ENCODE measurements at regions not wholly inside any gene's neighbourhood (a gene's known extent, or its start where the extent isn't known, plus 50 kb on each side); places are given as distances from the start of the nearest gene placed in this dataset.

- no peak for DNase-seq (ENCODE audit: low read depth)
These were observed 57.1 kb upstream of the KLHL29 start for GRCh38 chr2:23327887-23328286.

- DNase-seq (ENCODE audit: low read depth) = no peak
These were observed 54.8 kb upstream of the KLHL29 start for GRCh38 chr2:23330214-23330613.
